Liver (tissue), 8 donors: ENCODE measurements at regions not wholly inside any gene's neighbourhood (a gene's known extent, or its start where the extent isn't known, plus 50 kb on each side); places are given as distances from the start of the nearest gene placed in this dataset.

ENCODE experiments used
- DNase-seq: peaks from one replicate; pipeline ENCODE4 v3.0.0-alpha.2; 2017; ENCODE audit warnings: low spot score
- H3K27ac ChIP-seq, 2 donors: one replicate each; pipeline ENCODE4 v1.7.0; 2013; ENCODE audit warnings: inconsistent platforms in 2 of 2, low read length in 2 of 2, control low read depth in 1 of 2, low read depth in 1 of 2, mild to moderate bottlenecking in 1 of 2
- H3K27me3 ChIP-seq, 4 donors: one replicate each; pipeline versions ENCODE4 v1.6.1 to v1.7.0; 2013; ENCODE audit warnings: low read length in 3 of 4, inconsistent platforms in 1 of 4, mild to moderate bottlenecking in 1 of 4, moderate library complexity in 1 of 4; ENCODE audit not compliant: control insufficient read depth in 4 of 4, insufficient read depth in 4 of 4
- H3K36me3 ChIP-seq, 4 donors: one replicate each; pipeline versions ENCODE4 v1.6.1 to v1.7.0; 2013; ENCODE audit warnings: low read length in 3 of 4, mild to moderate bottlenecking in 3 of 4, low read depth in 1 of 4, moderate library complexity in 1 of 4; ENCODE audit not compliant: control insufficient read depth in 4 of 4, insufficient read depth in 3 of 4
- H3K4me1 ChIP-seq, 4 donors: one replicate each; pipeline versions ENCODE4 v1.6.1 to v1.7.0; 2013; ENCODE audit warnings: low read length in 3 of 4, mild to moderate bottlenecking in 3 of 4, moderate library complexity in 1 of 4; ENCODE audit not compliant: control insufficient read depth in 4 of 4, insufficient read depth in 4 of 4
- H3K4me3 ChIP-seq, 3 donors: one replicate each; pipeline versions ENCODE4 v1.6.1 to v1.7.0; 2013; ENCODE audit warnings: low read length in 3 of 3, control low read depth in 1 of 3, low read depth in 1 of 3, mild to moderate bottlenecking in 1 of 3
- H3K9ac ChIP-seq, 2 donors: one replicate each; pipeline ENCODE4 v1.7.0; 2013; ENCODE audit warnings: low read length in 2 of 2, mild to moderate bottlenecking in 2 of 2, moderate library complexity in 2 of 2, control low read depth in 1 of 2, low read depth in 1 of 2
- H3K9me3 ChIP-seq, 4 donors: one replicate each; pipeline versions ENCODE4 v1.6.1 to v1.7.0; 2013; ENCODE audit warnings: low read length in 3 of 4; ENCODE audit not compliant: control insufficient read depth in 4 of 4
- EGR1 ChIP-seq, 2 donors: IDR thresholded peaks; 2 replicates each; pipeline ENCODE4 v1.6.1; 2016 to 2018; ENCODE audit warnings: antibody characterized with exemption in 2 of 2, low read depth in 2 of 2
- GABPA ChIP-seq, 2 donors: IDR thresholded peaks in 1 of 2; conservative IDR thresholded peaks in 1 of 2; 2 replicates each; pipeline ENCODE4 v1.6.1; 2016; ENCODE audit warnings: antibody characterized with exemption in 2 of 2, mild to moderate bottlenecking in 1 of 2, moderate library complexity in 1 of 2
- HNF4A ChIP-seq, 2 donors: conservative IDR thresholded peaks; 2 replicates each; pipeline ENCODE4 v1.6.1; 2016; ENCODE audit warnings: antibody characterized with exemption in 2 of 2, mild to moderate bottlenecking in 2 of 2
- HNF4G ChIP-seq: IDR thresholded peaks from 2 replicates; pipeline ENCODE4 v1.6.1; 2016; ENCODE audit warnings: antibody characterized with exemption
- JUND ChIP-seq, 2 donors: IDR thresholded peaks; 2 replicates each; pipeline ENCODE4 v1.6.1; 2016; ENCODE audit warnings: antibody characterized with exemption in 2 of 2
- MAX ChIP-seq: IDR thresholded peaks from 2 replicates; pipeline ENCODE4 v1.6.1; 2016; ENCODE audit warnings: antibody characterized with exemption
- NR2F2 ChIP-seq: IDR thresholded peaks from 2 replicates; pipeline ENCODE4 v1.6.1; 2016; ENCODE audit warnings: antibody characterized with exemption
- RAD21 ChIP-seq, 2 donors: IDR thresholded peaks; 2 replicates each; pipeline ENCODE4 v1.6.1; 2016; ENCODE audit warnings: antibody characterized with exemption in 2 of 2, mild to moderate bottlenecking in 2 of 2
- REST ChIP-seq: IDR thresholded peaks from 2 replicates; pipeline ENCODE4 v1.6.1; 2016; ENCODE audit warnings: antibody characterized with exemption, mild to moderate bottlenecking
- RXRA ChIP-seq, 2 donors: IDR thresholded peaks; 2 replicates each; pipeline ENCODE4 v1.6.1; 2017 to 2018; ENCODE audit warnings: antibody characterized with exemption in 2 of 2, mild to moderate bottlenecking in 1 of 2
- SP1 ChIP-seq: IDR thresholded peaks from 2 replicates; pipeline ENCODE4 v1.6.1; 2018; ENCODE audit warnings: antibody characterized with exemption, mild to moderate bottlenecking
- YY1 ChIP-seq: IDR thresholded peaks from 2 replicates; pipeline ENCODE4 v1.6.1; 2016; ENCODE audit warnings: antibody characterized with exemption, mild to moderate bottlenecking
- WGBS: extraction: QIAGEN DNeasy Blood & Tissue Kit; methylation state at CpG from one replicate; pipeline ENCODE4 v1.1.7; 2013; 5-methylcytosine and 5-hydroxymethylcytosine counted together
- TF ChIP-seq, protein P1 (sequence below): IDR thresholded peaks from 2 replicates; pipeline ENCODE4 v1.6.1; 2016; ENCODE audit warnings: antibody characterized with exemption
- TF ChIP-seq, protein P2 (sequence below): fragments of 150-350 bp; IDR thresholded peaks from 2 replicates; pipeline ENCODE4 v1.5.1; 2017; ENCODE audit warnings: improper control_type of control experiment, low read depth, low read length; ENCODE audit not compliant: missing input control
- donor health status: healthy.
- donor health status: healthy.
- donor health status: healthy.
- donor health status: healthy.
- donor health status: healthy.

DNA sequence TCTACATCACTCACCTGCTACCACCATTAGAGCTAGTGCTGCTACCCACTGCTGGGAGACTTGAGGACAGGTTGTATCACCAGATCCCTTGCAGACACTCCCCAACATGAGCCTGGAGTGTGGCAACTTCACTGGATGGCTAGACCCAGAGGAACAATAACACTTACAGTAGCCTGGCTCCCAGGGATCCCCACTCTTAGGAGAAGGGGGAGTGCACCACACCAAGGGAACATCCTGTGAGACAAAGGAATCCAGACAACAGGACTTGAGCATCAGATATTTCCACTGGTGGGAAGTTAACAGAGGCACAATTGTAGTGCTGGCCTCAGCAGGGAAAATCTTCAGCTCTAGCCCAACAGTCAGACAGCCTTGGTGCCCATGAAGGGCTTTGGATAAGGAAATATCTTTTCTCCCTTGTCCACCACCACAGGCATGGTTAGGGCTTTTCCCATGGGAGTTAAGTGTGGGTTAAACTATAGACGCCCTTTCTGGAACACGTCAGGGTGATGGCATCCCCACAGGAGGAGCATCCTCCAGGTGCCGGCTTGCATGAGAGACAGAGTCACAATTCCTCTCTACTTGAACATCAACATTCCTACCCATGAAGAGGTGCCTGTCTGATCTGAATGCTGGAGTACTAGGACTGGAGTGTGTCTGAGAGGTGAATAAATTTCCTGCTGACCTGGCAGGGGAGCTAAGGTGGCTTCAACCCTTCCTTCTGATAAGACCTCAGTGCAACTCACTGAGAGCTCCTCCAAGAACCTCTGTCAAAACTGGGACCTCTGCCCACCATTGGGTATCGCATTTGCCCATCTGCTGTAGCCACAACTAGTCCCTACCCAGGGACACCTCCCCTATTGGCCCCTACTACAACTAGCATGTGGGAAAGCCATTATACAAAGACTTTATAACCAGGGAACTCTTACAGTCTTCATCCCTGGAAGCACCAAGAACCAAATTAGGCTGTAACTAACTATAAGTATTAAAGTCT is 55.4 kb upstream of the SIRPG start:
- DNase-seq = no peak
- 84% methylated on average over 4 of the region's 4 CpGs for WGBS
- no peak for TF ChIP-seq NR2F2
- TF ChIP-seq GABPA (IDR thresholded peaks at IDR 0.05 in 1 of 2, conservative IDR thresholded peaks at IDR 0.05 in 1 of 2) = no peak
- TF ChIP-seq RAD21 (IDR thresholded peaks at IDR 0.05) = no peak
- no peak for TF ChIP-seq EGR1 (IDR thresholded peaks at IDR 0.05; ENCODE audit: low read depth in 2 of 2)
- no peak for TF ChIP-seq HNF4A (conservative IDR thresholded peaks at IDR 0.05)
- TF ChIP-seq REST = no peak
- no peak for TF ChIP-seq SP1
- Histone ChIP-seq H3K27ac (no peak overlapping the region), H3K4me3 (no peak overlapping the region), H3K4me1 (no peaks in the 10 kb centered on the region), H3K36me3 (no peaks in the 10 kb centered on the region), H3K9me3 (peaks cover 0 to 7% (median under 1%) of the 10 kb centered on the region in 4 donors), H3K9ac (no peak overlapping the region), H3K27me3 (peaks cover 0 to 2% (median 0%) of the 10 kb centered on the region in 4 donors)

DNA sequence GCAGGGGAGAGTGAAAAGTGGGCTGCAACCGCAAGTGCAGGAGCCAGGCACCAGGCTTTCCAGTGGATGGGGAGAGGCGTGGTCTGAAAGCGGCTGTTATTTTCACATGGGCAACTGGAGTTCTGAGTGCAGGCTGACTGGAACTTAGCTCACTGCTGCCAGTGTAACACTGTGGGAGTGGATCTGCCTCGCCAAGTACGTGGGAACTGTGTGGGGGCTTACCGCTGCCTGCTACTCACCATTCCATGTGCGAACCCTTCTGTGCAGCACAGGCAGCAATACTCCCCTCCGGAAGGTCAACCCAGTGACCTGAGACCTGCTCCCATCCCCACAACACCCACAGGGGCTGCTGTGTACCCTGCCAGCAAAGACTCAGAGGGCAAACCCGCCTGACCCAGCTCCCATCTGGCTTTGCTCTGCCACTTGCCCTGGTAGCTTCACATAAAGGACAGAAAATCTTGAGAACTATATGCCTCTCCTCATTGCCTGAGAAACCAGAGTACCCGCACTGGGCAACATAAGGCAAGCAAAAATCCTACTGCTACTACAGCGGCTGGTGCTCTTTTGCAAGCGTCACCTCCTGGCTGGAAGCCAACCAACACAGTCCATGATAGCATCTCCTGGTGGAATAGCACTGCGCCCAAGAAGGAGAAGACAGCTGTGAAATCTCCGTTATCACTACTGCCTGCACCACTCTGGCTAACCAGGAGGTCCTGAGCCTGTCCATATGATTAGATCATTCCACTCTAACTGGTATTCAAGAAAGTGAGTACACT is 54.4 kb upstream of the SIRPG start:
- no peak overlapping the region for H3K4me3 ChIP-seq
- H3K27me3 ChIP-seq = peaks cover 0 to 4% (median 1%) of the 10 kb centered on the region in 4 donors
- no peaks in the 10 kb centered on the region for H3K4me1 ChIP-seq
- H3K27ac ChIP-seq = no peak overlapping the region
- H3K9ac ChIP-seq = no peak overlapping the region
- peak; percentile 70 for DNase-seq
- H3K9me3 ChIP-seq = peaks cover 0 to 7% (median under 1%) of the 10 kb centered on the region in 4 donors
- 87% methylated on average over 14 of the region's 14 CpGs for WGBS
- H3K36me3 ChIP-seq = no peaks in the 10 kb centered on the region
- TF ChIP-seq, protein P1, sequence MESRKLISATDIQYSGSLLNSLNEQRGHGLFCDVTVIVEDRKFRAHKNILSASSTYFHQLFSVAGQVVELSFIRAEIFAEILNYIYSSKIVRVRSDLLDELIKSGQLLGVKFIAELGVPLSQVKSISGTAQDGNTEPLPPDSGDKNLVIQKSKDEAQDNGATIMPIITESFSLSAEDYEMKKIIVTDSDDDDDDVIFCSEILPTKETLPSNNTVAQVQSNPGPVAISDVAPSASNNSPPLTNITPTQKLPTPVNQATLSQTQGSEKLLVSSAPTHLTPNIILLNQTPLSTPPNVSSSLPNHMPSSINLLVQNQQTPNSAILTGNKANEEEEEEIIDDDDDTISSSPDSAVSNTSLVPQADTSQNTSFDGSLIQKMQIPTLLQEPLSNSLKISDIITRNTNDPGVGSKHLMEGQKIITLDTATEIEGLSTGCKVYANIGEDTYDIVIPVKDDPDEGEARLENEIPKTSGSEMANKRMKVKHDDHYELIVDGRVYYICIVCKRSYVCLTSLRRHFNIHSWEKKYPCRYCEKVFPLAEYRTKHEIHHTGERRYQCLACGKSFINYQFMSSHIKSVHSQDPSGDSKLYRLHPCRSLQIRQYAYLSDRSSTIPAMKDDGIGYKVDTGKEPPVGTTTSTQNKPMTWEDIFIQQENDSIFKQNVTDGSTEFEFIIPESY = no peak
- TF ChIP-seq MAX = no peak
- TF ChIP-seq HNF4G = no peak
- TF ChIP-seq HNF4A (conservative IDR thresholded peaks at IDR 0.05) = no peak
- TF ChIP-seq YY1 = no peak
- TF ChIP-seq RXRA (IDR thresholded peaks at IDR 0.05) = no peak
- TF ChIP-seq JUND (IDR thresholded peaks at IDR 0.05) = no peak
- no peak for TF ChIP-seq GABPA (IDR thresholded peaks at IDR 0.05 in 1 of 2, conservative IDR thresholded peaks at IDR 0.05 in 1 of 2)
- TF ChIP-seq, protein P2, sequence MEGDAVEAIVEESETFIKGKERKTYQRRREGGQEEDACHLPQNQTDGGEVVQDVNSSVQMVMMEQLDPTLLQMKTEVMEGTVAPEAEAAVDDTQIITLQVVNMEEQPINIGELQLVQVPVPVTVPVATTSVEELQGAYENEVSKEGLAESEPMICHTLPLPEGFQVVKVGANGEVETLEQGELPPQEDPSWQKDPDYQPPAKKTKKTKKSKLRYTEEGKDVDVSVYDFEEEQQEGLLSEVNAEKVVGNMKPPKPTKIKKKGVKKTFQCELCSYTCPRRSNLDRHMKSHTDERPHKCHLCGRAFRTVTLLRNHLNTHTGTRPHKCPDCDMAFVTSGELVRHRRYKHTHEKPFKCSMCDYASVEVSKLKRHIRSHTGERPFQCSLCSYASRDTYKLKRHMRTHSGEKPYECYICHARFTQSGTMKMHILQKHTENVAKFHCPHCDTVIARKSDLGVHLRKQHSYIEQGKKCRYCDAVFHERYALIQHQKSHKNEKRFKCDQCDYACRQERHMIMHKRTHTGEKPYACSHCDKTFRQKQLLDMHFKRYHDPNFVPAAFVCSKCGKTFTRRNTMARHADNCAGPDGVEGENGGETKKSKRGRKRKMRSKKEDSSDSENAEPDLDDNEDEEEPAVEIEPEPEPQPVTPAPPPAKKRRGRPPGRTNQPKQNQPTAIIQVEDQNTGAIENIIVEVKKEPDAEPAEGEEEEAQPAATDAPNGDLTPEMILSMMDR = no peak
- TF ChIP-seq EGR1 (IDR thresholded peaks at IDR 0.05; ENCODE audit: low read depth in 2 of 2) = no peak
